ENCODE measurements at regions not wholly inside any gene's neighbourhood (a gene's known extent, or its start where the extent isn't known, plus 50 kb on each side); places are given as distances from the start of the nearest gene placed in this dataset.

DNA sequence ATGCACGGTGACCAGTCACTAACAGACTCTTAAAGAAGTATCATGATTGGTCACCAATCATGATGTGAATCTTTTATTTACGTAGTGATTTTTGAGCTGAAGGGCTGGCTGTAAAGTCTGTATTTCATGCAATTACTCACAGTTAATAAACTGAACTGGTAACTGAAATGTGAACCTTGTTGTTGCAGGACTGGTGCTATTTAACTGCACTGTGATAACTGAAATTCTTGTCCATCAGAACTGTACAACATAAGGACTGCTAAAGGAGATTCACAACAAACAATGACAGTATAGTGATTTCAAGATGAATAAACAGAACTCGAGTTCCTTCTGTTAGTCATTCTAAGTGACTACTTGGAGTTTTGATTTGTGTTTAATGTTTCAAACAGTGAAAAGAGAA is 316.6 kb downstream of the TPBG start:
- DNase-seq, result no peak

DNA sequence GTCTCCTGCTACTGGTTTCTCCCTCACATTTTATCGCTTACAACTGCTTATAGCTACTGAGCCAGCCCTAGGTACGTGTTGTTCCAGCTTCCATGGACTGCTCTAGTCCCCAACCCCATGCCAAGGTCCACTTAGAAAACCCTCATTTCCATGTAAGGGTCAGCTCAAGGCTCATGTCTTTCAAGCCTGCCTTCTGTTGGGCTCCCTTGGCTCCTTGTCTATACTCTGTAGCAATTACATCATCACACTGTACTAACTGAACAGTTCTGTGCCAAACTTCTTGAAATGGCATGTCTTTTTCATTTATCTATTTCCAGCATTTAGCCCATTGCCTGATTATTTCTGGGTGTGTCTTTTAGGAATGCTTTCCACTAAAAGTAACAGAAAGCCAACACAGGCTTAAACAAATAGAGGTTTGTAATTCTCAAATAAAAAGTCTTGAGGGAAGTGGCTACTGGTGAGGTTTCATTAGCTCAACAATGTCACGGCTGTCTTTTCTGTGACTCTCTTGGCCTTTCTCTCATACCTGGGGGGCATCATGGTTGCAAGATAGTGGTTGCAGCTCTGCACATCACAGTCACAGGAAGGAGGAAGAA is 317.6 kb downstream of the TPBG start:
- DNase-seq, result no peak

DNA sequence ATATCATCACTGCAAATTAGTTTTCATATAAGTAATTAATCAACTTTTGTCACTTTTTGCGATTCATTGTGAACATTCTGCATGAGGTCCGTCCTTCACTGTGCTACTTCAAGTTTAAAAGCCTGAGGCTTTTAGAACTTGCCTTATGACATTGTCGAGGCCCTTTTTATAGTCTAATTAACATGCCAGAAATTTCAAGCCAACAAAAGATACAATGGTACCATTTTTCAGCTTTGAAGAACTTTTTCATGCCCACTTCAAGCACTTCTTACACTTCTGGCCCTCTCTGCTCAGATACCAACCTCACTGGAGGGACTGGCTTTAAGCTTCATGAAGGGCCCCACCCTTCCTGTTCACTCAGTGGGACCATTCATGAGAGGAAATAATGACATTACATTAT is 323.1 kb downstream of the TPBG start:
- DNase-seq, result no peak

DNA sequence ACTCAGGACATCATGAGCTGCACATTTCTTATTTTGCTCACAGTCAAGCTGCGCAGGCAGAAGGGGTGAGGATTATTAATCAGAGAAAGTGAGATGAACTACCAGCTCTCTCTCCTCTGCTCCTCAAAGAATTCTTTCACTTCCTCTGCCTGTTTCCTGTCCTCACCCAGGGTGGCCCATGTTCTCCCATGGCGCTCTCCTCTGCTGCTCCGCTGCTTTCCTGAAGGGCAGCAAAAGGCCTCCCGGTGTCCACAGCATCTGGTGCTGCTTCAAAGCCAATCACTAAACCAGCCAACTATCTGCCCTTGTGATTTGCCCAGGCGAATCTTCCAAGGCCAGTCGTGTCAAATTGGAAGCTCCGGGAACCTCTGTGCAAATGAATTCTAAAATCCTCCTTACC is 324.2 kb downstream of the TPBG start:
- DNase-seq, result no peak

DNA sequence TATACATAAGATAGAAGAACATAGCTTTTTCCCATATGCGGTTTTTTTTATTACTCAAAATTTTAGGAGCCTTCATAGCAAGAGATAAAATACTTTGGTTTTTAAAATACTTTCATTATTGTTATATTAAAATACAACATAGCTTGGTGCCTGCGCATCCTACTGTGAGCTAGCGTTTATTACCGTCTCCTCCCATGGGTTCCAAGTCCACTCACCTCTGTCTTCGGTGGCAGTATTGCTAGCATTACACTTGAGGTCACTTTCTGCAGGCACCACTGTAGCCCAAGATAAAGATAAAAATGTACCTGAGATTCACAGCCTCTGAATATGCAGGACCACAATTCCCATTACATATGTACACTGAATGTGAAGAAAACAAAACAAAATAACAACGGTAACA is 326.7 kb downstream of the TPBG start:
- no peak for DNase-seq

DNA sequence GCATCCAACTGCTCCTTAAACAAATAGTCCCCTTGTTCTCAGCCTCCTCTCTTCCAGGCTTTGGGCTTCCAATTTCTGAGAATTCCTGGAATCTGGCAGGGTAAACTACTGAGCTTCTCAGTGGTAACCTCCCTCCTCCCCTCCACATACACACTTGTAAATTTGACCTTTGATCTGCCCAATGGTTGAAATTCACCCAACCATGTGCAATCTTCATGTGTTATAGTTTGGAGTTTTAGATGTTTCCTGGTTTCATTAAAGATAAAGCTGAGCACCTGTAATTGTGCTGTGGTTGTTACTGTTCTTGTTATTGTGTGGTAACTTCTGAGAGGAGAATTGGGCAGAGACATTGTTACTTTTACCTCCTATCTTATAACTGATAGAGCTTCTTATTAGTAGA is 328.4 kb downstream of the TPBG start:
- DNase-seq, result no peak

DNA sequence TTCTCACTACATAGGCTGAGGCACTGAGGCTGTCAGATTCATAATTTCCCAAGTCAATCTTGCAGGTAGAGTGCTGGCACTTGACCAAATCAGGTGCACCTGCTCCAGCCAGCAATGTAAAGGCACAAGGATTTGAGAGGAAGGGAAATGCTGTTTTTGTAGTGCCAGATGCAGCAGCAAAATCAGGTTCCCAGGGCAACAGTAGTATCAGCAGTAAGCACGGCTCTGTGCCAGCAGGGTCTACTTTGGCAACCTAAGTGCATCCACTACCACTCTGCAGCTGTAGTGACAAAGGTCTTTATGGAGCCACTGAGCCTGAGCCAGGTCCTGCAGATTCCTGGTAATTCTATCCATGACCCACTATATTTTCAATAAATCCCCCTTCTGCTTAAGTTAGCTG is 329.5 kb downstream of the TPBG start:
- DNase-seq, result no peak

DNA sequence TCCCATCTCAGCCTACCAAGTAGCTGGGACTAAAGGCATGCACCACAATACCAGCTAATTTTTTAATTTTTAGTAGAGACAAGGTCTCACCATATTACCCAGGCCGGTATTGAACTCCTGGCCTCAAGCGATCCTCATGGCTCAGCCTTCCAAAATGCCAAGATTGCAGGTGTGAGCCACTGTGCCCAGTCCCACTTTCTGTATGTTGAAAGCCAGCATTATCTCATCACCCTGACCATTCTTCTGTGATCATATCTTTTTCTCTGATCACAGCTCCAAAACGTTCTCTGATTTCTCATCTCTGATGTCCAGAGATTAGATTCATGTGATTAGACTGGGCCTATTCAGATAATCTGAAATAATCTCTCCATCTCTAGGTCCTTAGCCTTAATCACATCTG is 337.7 kb downstream of the TPBG start:
- DNase-seq, result no peak

DNA sequence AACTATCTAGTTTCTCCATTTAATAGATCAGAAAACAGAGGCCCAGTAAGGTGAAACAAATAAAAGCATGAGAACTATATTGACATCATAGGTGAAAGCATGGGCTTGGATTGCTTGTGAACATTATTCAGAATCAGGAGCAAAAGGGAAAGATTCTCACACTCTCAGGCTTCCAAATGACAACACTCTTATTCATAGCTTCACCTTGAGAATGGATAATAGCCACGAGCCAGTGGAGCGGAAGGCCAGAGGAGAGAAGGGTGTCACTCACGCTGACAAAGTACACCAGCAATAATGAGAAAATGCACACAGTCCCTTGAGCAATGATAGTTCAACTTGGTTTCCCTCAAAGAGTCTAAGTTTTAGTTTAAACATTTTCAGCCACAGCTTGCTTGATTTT is 339.0 kb downstream of the TPBG start:
- no peak for DNase-seq

DNA sequence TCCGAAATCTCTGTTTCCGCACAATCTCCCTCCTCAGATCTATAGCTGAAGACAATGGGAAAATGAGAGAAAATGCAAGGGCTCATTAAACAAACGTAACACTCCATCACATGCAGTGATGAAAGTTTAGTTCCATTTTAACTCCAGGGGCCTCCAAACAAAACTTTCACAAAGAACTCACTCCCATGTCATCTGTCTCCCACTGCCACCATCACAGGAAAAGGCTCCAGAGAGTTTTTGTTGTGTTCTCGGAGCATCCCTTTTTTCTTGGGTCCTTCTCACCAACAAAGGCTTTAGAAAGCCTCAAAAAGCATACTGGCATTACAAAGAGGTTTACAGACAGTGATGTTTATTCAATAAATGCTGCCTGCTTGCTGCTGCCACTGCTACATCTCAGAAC is 339.6 kb downstream of the TPBG start:
- DNase-seq, result no peak

DNA sequence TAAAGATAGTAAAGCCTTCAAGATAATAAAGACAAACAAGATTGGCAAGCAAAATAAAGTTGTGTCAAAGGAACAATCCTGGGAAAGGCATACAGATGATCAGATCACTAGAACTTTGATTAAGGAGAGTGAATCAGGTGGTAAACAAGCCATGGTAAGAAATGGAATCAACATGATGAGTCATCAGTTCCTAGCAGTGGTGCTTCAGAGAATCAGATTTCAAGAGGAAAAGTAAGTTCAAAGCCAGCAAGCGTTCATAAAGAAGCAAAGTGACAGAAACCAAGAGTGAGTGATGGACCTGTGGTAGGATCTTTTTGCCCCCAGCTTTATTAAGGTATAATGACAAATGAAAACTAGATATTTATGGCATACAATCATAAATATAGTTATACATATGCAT is 340.4 kb downstream of the TPBG start:
- no peak for DNase-seq

DNA sequence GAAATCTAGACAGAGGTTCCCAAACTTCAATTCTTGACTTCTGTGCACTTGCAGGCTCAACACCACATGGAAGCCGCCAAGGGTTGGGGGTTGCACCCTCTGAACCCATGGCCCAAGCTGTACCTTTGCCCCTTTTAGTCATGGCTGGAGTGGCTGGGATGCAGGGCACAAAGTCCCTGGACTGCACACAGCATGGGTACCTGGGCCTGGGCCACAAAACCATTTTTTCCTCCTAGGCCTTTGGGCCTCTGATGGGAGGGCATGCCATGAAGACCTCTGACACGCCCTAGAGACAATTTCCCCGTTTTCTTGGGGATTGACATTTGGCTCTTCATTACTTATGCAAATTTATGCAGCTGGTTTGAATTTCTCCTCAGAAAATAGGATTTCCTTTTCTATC is 342.0 kb downstream of the TPBG start:
- DNase-seq, result no peak

DNA sequence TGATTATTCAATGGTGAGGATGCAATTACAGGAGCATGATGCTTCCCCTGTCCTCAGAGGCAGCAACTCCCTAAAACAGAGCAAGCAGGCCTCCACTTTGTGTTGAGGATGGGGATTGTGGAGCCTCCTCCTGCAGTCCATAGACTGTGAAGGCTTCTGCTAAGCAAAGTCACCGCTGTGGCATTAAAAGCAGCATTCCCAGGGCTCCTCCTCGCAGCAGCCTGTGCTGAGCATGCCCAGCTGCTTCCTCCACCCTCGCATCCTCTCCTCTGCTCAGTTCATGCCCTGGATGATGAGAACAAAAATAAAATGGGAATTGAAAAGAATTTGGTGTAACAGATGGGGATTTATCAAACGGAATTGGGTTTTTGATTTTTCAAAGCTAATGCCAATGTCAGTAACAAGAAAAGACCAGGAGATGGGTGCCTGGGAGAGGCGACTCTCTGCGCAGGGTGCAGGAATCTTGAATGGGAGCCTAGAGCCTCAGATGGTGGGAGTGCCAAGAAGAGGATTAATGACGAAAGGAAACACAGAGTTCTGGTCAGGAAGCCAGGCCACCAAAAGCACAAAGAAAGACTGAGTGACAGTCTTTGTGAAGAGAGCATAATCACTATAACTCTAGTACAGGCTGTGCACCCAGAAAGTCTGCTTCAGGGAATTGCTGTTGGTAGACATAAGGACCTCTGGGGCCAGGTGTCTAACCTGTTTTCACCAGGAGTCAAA is 347.6 kb downstream of the TPBG start:
- no peak for DNase-seq

DNA sequence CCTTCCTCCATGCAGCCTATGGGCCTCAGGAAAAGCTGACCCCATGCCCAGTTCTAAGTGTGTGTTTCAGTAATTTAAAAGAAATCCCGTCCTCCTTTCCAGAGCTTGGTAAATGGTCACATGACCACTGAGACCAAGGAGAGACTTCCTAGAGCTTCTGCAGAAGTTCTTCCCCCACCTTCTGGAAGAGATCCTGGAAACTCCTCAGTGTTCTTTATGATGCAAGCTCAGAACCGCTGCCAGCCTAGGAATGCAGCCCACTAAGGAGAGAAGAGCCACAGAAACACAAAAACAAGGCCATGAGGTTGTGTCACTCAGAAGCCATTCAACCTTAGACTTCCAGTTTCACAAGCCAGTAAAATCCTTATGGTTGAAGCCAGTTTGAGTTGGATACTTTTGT is 348.4 kb downstream of the TPBG start:
- DNase-seq, result peak; percentile 77

DNA sequence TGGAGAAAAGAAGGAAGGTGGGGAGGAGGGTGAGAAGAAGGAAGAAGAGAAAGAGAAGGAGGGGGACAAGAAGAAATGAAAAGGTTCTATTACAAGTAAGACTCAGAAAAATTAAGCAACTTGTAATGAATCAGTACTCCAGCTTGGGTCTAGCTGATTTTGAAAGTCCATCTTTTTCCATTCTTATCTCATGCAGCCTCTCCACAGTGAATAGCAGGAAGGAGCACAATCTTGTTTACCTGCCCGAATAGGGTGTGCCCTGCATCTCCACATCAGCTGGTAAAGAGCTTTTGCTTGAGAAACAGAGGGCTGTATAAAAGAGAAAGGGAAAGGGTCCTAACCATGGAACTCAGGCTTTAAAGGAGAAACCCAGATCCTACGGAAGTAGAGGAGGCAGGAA is 348.8 kb downstream of the TPBG start:
- no peak for DNase-seq

DNA sequence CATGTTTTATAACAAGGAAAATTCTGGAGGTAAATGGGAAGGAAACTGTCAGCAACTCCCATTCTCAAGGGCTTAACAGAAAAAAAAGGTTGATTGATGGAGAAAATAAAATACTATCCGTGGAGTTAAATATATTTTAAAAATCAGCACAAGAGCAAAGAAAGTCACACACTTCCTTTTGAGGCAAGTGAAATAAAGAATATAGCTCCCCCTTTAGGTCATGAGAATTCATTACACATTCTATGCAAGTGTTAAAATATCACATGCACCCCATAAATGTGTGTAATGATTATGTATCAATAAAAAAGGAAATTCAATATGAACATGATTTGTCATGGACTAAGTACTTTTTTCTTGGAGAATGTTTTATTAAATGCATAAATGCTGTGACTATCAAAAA is 349.2 kb downstream of the TPBG start:
- no peak for DNase-seq

DNA sequence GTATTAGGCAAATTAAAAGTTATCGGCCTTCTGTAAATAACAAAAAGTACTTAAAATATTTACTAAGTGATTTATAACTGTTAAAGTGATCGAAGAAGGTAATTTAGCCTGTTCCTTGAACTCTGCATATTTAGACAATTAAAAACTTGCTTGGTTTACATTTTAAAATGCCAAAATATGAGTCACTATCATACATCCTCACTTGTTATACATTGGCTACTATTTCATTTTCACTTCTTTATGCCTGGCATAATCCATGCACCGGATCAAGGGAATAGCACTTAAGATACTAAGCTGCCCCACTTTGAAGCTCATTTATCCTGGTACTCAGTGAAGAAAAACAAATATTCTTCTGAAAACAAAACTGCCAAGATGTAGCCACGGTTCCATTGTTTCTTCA is 344.6 kb downstream of the UBE3D start:
- DNase-seq, result no peak

DNA sequence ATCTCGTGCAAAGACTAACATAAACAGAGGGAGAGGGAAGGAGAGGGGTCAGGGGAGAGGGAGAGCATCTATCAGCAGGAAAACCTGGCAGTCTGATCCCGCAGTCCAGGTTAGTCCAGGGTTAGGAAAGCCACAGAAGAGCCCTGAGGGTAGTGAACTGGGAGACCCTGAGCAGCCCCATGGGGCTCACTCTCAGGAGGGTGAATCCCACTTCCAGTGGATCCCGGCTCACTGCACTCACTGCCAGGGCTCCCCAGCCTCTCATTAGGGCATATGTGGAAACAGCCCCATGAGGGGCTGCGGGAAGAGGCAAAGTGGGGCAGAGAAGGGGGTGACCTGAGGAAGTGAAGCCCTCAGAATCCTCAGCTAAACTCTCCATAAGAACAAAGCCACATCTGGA is 329.9 kb downstream of the UBE3D start:
- DNase-seq, result no peak

DNA sequence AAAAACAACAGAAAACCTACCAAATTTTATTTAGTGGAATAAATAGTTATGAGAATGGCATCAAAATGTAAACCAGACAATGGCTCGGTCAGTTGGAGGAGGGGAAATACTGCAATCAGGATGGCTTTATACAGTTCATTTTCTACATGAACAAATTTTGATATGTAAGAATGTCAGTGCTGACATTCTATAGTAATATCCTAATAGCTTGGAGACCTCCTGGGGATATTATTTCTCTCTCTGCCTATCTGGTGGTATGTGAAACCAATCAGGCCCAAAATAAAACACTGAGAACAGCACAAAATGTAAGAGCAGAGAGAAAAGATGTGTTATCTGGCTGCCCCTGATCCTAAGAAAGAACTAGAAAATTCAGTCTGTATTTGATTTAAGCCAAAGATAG is 327.7 kb downstream of the UBE3D start:
- no peak for DNase-seq

DNA sequence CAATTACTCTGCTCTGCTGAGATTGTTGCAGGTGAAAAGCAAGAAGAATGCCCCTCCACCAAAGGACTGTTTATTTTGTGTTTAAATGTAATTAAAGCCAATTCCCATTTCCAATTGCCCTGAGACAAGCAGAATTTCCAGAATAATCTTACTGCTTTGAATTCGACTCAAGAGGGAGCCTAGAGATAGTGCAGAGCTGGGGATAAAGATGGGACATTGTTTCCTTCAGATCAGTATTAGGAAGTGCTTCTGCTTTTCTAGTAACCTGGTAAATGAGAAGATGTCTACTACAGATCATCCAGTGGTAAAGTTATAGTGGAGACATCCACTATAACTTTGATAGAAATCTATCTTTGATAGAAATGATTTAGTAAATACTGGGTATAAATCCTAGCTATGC is 326.9 kb downstream of the UBE3D start:
- no peak for DNase-seq

DNA sequence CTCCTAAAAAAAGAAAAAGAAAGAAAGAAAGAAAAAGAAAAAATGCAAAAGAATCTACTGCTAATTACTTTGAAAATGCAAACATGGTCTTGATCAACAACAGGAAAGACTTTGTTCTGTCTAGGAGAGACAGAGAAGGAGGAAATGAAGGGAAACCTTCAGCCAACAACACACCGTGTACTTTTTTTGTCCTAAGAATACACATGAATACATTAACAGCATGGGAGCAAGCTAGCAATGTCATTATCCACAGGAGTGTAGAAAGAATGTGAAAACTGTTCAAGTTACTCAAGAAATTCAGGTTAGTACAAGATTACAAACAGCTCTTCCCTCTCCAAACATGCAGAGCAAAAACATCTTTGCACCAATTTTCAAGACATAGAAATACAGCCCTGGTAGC is 326.3 kb downstream of the UBE3D start:
- no peak for DNase-seq

DNA sequence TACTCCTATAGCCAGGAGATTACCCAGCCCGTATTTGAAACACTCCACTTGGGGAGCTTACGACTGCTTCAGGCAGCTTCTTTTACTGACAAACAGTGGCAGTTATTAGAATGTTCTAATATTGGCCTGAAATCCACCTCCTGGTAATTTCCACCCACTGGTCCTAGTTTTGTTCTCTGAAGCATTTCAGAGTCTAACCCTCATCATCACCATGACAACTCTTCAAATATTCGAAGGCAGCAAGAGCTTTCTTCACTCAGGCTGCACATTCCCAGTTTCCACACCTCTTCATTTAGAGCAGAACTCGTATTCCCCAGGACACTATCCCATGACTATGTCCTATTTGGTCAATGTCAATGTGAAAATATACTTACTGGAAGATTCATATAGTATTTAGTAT is 325.6 kb downstream of the UBE3D start:
- no peak for DNase-seq

DNA sequence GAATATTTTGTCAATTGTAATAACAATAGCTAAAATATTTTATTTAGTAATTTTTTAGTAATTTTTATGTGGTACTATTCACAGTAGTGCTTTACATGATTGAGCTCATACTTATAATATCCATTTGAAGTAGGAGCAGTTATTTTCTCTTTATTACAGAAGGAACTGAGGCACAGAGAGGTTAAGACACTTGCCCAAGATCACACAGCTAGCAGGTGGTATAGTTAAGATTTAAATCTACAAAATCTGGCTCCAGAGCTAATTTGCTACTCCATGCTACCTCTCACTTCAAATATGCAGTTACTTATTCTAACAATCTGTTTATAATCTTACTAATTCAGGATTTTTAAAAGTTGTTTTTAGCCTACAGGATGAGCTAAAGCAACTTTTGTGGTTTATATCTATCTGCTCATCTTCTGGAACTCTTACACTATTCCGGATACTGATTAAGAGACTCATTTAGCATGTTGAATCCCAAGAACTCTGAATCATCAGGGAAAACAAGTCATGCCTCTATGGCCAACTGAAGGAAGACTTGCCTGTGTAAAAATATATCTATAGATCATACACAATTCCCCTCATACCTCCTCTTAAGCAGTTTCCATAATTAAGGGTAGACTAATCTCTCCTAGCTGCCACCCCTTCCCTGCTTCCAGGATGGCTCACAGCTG is 324.2 kb downstream of the UBE3D start:
- no peak for DNase-seq

DNA sequence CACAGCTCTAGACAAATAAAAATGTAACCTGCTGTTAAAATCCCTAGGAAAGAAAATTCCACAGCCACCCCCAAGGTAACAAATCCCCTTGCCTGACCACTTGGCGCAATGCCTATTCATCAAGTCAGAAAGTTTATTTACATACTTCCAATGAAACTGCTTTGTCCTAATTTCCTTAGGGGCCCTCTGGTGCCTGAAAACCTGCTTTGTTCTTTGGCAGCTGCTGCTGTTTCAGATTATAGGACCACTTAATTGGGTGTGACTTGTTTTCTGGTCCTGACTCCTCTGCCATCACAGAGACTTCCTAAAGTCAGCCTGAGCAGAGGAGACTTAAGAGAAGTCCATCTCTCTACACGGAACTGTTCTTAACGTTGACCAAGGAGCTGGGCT is 323.6 kb downstream of the UBE3D start:
- no peak for DNase-seq
